Mammary epithelial cell (primary cell): ENCODE measurements at regions not wholly inside any gene's neighbourhood (a gene's known extent, or its start where the extent isn't known, plus 50 kb on each side); places are given as distances from the start of the nearest gene placed in this dataset.

ENCODE experiments used
- CTCF ChIP-seq, 2 donors: IDR thresholded peaks in 1 of 2; conservative IDR thresholded peaks in 1 of 2; 2 replicates each; pipeline ENCODE4 v1.5.1; 2011 to 2012; ENCODE audit warnings: inconsistent platforms in 2 of 2, low read length in 2 of 2, mild to moderate bottlenecking in 2 of 2, control low read depth in 1 of 2, low read depth in 1 of 2; ENCODE audit not compliant: insufficient read depth in 1 of 2; ENCODE audit errors: extremely low read depth in 1 of 2
- EZH2 ChIP-seq: IDR thresholded peaks from 2 replicates; pipeline ENCODE4 v1.6.1; 2012; ENCODE audit warnings: low read length, inconsistent platforms, borderline replicate concordance

- TF ChIP-seq CTCF (conservative IDR thresholded peaks at IDR 0.05 in 1 of 2, IDR thresholded peaks at IDR 0.05 in 1 of 2; ENCODE audit: extremely low read depth in 1 of 2, insufficient read depth in 1 of 2, low read depth in 1 of 2, low read length in 2 of 2): no peak
- no peak for TF ChIP-seq EZH2
Observed at GRCh38 chr2:121824264-121824663, 68.8 kb downstream of the TSN start.
